ENCODE measurements at regions not wholly inside any gene's neighbourhood (a gene's known extent, or its start where the extent isn't known, plus 50 kb on each side); places are given as distances from the start of the nearest gene placed in this dataset.

DNA sequence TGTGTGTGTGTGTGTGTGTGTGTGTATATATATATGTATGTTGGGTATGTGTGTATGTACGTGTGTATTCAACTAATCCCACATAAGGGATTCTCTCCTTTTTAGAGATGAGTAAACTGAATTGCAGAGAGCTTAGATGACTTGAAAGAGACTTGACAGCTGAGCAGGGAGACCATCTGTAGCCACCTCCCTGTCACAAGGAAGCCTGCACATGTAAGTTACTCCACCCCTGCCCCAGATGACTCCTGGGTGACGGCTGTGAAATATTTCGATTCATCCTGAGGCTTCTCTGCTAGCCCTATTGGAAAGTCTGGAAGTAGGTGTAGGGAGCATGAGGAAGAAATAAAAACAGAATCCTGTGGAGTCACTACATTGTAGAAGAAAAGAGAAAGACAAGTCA lies 480.4 kb downstream of the FOXO1 start:
- TF ChIP-seq, protein P1, sequence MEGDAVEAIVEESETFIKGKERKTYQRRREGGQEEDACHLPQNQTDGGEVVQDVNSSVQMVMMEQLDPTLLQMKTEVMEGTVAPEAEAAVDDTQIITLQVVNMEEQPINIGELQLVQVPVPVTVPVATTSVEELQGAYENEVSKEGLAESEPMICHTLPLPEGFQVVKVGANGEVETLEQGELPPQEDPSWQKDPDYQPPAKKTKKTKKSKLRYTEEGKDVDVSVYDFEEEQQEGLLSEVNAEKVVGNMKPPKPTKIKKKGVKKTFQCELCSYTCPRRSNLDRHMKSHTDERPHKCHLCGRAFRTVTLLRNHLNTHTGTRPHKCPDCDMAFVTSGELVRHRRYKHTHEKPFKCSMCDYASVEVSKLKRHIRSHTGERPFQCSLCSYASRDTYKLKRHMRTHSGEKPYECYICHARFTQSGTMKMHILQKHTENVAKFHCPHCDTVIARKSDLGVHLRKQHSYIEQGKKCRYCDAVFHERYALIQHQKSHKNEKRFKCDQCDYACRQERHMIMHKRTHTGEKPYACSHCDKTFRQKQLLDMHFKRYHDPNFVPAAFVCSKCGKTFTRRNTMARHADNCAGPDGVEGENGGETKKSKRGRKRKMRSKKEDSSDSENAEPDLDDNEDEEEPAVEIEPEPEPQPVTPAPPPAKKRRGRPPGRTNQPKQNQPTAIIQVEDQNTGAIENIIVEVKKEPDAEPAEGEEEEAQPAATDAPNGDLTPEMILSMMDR (conservative IDR thresholded peaks at IDR 0.05 in 1 of 2, IDR thresholded peaks at IDR 0.05 in 1 of 2; ENCODE audit: low read depth in 1 of 2, low read length in 2 of 2), result no peak
- no peak for TF ChIP-seq EZH2 (IDR thresholded peaks at IDR 0.05; ENCODE audit: low read length, missing control alignments)

All from fibroblast of lung (primary cell).